ENCODE measurements at regions not wholly inside any gene's neighbourhood (a gene's known extent, or its start where the extent isn't known, plus 50 kb on each side); places are given as distances from the start of the nearest gene placed in this dataset.

DNA sequence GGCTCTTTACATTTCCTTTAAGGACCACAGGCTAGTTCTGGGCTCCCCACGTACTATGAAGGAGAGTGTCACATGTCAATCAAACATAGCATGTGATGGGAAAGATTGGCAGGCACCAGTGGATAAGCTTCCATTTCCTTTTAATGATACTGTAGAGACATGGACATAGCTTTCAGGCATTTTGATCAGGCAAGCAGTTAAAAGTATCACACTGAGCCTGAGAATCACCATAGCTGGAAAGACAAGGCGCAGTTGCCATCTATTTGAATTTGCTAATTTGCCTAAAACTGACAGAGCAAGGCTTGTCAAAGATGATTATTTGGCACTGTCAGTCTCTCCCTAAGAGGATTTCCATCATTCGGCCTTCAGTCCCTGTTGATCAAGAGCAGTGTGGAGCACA lies 263.4 kb upstream of the TAC1 start:
- no peaks in the 10 kb centered on the region for H3K36me3 ChIP-seq (replicated peaks in 1 of 2; ENCODE audit: control insufficient read depth in 1 of 2, insufficient read depth in 2 of 2, low read length in 2 of 2)
- CTCF ChIA-PET (ENCODE audit: low intra/inter-chr PET ratio, low total read pairs) = no interaction called here
- TF ChIP-seq ZNF34 (CRISPR knock-in tag; IDR thresholded peaks at IDR 0.05; ENCODE audit: borderline replicate concordance) (no peak), ETV5 (CRISPR knock-in tag; IDR thresholded peaks at IDR 0.05; ENCODE audit: borderline replicate concordance) (no peak)
- no peaks in the 10 kb centered on the region for H4K20me1 ChIP-seq (ENCODE audit: insufficient read depth, low read length)
- no peak for FAIRE-seq
- peaks cover 0 to 18% of the 10 kb centered on the region in 2 experiments; a peak in 2 of 5 replicates for H3K27me3 ChIP-seq (ENCODE audit: control insufficient read depth in 1 of 2, insufficient read depth in 2 of 2, low read length in 2 of 2)
- H3K4me2 ChIP-seq (ENCODE audit: low read depth, low read length) = no peak overlapping the region
- POLR2A ChIA-PET = no interaction called here
- intact Hi-C loops (cut with micrococcal nuclease; ENCODE audit: unreplicated experiment) (no loop called here), in situ Hi-C loops (cut with HindIII; ENCODE audit: extremely low pct_ligation_motif_present, low pct_unique_long_range_greater_than_20kb) (no loop called here)
- H3K79me2 ChIP-seq (ENCODE audit: insufficient read depth, low read length) = no peaks in the 10 kb centered on the region
- no peak overlapping the region for H2AFZ ChIP-seq (ENCODE audit: low read length)
- 6% methylated on average over 3 of the region's 3 CpGs for WGBS (ENCODE audit: low lambda C conversion rate)
- no peak overlapping the region for H3K4me3 ChIP-seq (replicated peaks in 1 of 3; ENCODE audit: insufficient read depth in 1 of 3, low read depth in 2 of 3, low read length in 3 of 3)
- BruUV-seq (replicated peaks) = no TSS peak
- no peak for ATAC-seq
- no peak overlapping the region for H3K9ac ChIP-seq (ENCODE audit: insufficient read depth, low read depth, low read length)
- H3K9me3 ChIP-seq (ENCODE audit: low read length) = no peaks in the 10 kb centered on the region
- DNase-seq (ENCODE audit: low spot score) = no peak
- no peaks in the 10 kb centered on the region for H3K4me1 ChIP-seq (ENCODE audit: insufficient read depth, low read length)
- no peak overlapping the region for H3K27ac ChIP-seq (ENCODE audit: extremely low read length, insufficient read depth, low read length)

- no TSS peak for BruUV-seq (replicated peaks)
- CTCF ChIA-PET (ENCODE audit: low intra/inter-chr PET ratio, low total read pairs) = no interaction called here
- under 1% methylated on average over 5 of the region's 5 CpGs for WGBS (ENCODE audit: low lambda C conversion rate)
- no peak for TF ChIP-seq BRCA1 (CRISPR knock-in tag; IDR thresholded peaks at IDR 0.05)
- TF ChIP-seq NFE2 (CRISPR knock-in tag; IDR thresholded peaks at IDR 0.05) = no peak
- no peak for TF ChIP-seq SYNCRIP (IDR thresholded peaks at IDR 0.05; ENCODE audit: insufficient read depth, low read depth, low read length)
- no peak for TF ChIP-seq ZNF30 (CRISPR knock-in tag; IDR thresholded peaks at IDR 0.05)
- no peak for TF ChIP-seq HDAC1 (CRISPR knock-in tag; IDR thresholded peaks at IDR 0.05)
- no peak for TF ChIP-seq SPEN (CRISPR knock-in tag; IDR thresholded peaks at IDR 0.05; ENCODE audit: low read depth)
- no peak for TF ChIP-seq ZNF770 (CRISPR knock-in tag; IDR thresholded peaks at IDR 0.05)
- TF ChIP-seq ZNF883 (CRISPR knock-in tag; IDR thresholded peaks at IDR 0.05; ENCODE audit: not compliant biosample characterization) = no peak
- no peak for TF ChIP-seq ZNF839 (CRISPR knock-in tag; IDR thresholded peaks at IDR 0.05; ENCODE audit: borderline replicate concordance)
- TF ChIP-seq CCDC6 (CRISPR knock-in tag; IDR thresholded peaks at IDR 0.05) = no peak
- TF ChIP-seq, protein P1, sequence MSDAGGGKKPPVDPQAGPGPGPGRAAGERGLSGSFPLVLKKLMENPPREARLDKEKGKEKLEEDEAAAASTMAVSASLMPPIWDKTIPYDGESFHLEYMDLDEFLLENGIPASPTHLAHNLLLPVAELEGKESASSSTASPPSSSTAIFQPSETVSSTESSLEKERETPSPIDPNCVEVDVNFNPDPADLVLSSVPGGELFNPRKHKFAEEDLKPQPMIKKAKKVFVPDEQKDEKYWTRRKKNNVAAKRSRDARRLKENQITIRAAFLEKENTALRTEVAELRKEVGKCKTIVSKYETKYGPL (CRISPR knock-in tag; IDR thresholded peaks at IDR 0.05) = no peak
- no peak for TF ChIP-seq RFXAP (CRISPR knock-in tag; IDR thresholded peaks at IDR 0.05; ENCODE audit: borderline replicate concordance)
- TF ChIP-seq GPBP1L1 (CRISPR knock-in tag; IDR thresholded peaks at IDR 0.05) = no peak
- no peak for TF ChIP-seq HOXA7 (CRISPR knock-in tag; IDR thresholded peaks at IDR 0.05)
- TF ChIP-seq SRSF1 (optimal IDR thresholded peaks at IDR 0.05; ENCODE audit: low read depth, low read length) = no peak
Observed at GRCh38 chr7:97470726-97471125, 261.2 kb upstream of the TAC1 start.

More at GRCh38 chr7:97470726-97471125, 261.2 kb upstream of the TAC1 start:
- ATAC-seq (no peak), FAIRE-seq (no peak), DNase-seq (ENCODE audit: low spot score) (no peak)
- intact Hi-C loops (cut with micrococcal nuclease; ENCODE audit: unreplicated experiment) (no loop called here), in situ Hi-C loops (cut with HindIII; ENCODE audit: extremely low pct_ligation_motif_present, low pct_unique_long_range_greater_than_20kb) (no loop called here)
- H2AFZ ChIP-seq (ENCODE audit: low read length) = no peak overlapping the region
- H3K9me3 ChIP-seq (ENCODE audit: low read length) = no peaks in the 10 kb centered on the region
- H3K4me1 ChIP-seq (ENCODE audit: insufficient read depth, low read length) = no peaks in the 10 kb centered on the region
- no peak overlapping the region for H3K4me3 ChIP-seq (replicated peaks in 1 of 3; ENCODE audit: insufficient read depth in 1 of 3, low read depth in 2 of 3, low read length in 3 of 3)
- peaks cover 0 to 18% of the 10 kb centered on the region in 2 experiments; a peak in 2 of 5 replicates for H3K27me3 ChIP-seq (ENCODE audit: control insufficient read depth in 1 of 2, insufficient read depth in 2 of 2, low read length in 2 of 2)
- H3K27ac ChIP-seq (ENCODE audit: extremely low read length, insufficient read depth, low read length) = no peak overlapping the region
- H3K36me3 ChIP-seq (replicated peaks in 1 of 2; ENCODE audit: control insufficient read depth in 1 of 2, insufficient read depth in 2 of 2, low read length in 2 of 2) = no peaks in the 10 kb centered on the region
- no peaks in the 10 kb centered on the region for H3K79me2 ChIP-seq (ENCODE audit: insufficient read depth, low read length)
- no peaks in the 10 kb centered on the region for H4K20me1 ChIP-seq (ENCODE audit: insufficient read depth, low read length)
- POLR2A ChIA-PET = no interaction called here
- no peak overlapping the region for H3K9ac ChIP-seq (ENCODE audit: insufficient read depth, low read depth, low read length)
- H3K4me2 ChIP-seq (ENCODE audit: low read depth, low read length) = no peak overlapping the region

Data from HepG2 (cell line).